Astrocyte (in vitro differentiated cells and primary cell): ENCODE measurements at regions not wholly inside any gene's neighbourhood (a gene's known extent, or its start where the extent isn't known, plus 50 kb on each side); places are given as distances from the start of the nearest gene placed in this dataset.

Source experiments
- DNase-seq: peaks from one replicate; pipeline ENCODE4 v3.0.0-alpha.2; 2010; ENCODE audit warnings: low read depth
- FAIRE-seq: peaks from 2 replicates; lab custom pipeline; 2011; peaks lifted over from hg19 to GRCh38; lab: Jason Lieb, UNC
- H2AFZ ChIP-seq: 2 replicates; pipeline ENCODE4 v1.6.0; 2012; ENCODE audit warnings: low read depth, low read length, inconsistent platforms
- H3K27ac ChIP-seq: 2 replicates; pipeline ENCODE4 v1.5.1; 2011; ENCODE audit warnings: low read depth, low read length, inconsistent platforms
- H3K27me3 ChIP-seq: 2 replicates; pipeline ENCODE4 v1.6.0; 2011; ENCODE audit warnings: low read length, inconsistent platforms; ENCODE audit not compliant: insufficient read depth
- H3K36me3 ChIP-seq: 2 replicates; pipeline ENCODE4 v1.5.1; 2011; ENCODE audit warnings: low read length, inconsistent platforms; ENCODE audit not compliant: insufficient read depth
- H3K4me1 ChIP-seq: 2 replicates; pipeline ENCODE4 v1.5.1; 2011; ENCODE audit warnings: low read length, inconsistent platforms; ENCODE audit not compliant: insufficient read depth
- H3K4me2 ChIP-seq: 2 replicates; pipeline ENCODE4 v1.6.0; 2012; ENCODE audit warnings: low read length, inconsistent platforms
- H3K4me3 ChIP-seq: 2 replicates; pipeline ENCODE4 v1.5.1; 2011; ENCODE audit warnings: low read depth, mild to moderate bottlenecking, low read length, inconsistent platforms; ENCODE audit not compliant: insufficient read depth
- H3K79me2 ChIP-seq: 2 replicates; pipeline ENCODE4 v1.6.0; 2012; ENCODE audit warnings: mild to moderate bottlenecking, low read length, inconsistent platforms; ENCODE audit not compliant: insufficient read depth
- H3K9ac ChIP-seq: 2 replicates; pipeline ENCODE4 v1.6.0; 2012; ENCODE audit warnings: mild to moderate bottlenecking, low read length, inconsistent platforms
- H3K9me3 ChIP-seq: 2 replicates; pipeline ENCODE4 v1.5.1; 2012; ENCODE audit warnings: low read depth, mild to moderate bottlenecking, low read length, inconsistent platforms; ENCODE audit not compliant: insufficient read depth
- H4K20me1 ChIP-seq: 2 replicates; pipeline ENCODE4 v1.6.0; 2012; ENCODE audit warnings: low read length, inconsistent platforms; ENCODE audit not compliant: insufficient read depth
- H3K27ac Mint-ChIP-seq: one replicate; pipeline ENCODE4 v1.8.0; 2021; ENCODE audit warnings: mild to moderate bottlenecking, mixed read lengths; ENCODE audit not compliant: unreplicated experiment
- H3K27me3 Mint-ChIP-seq: one replicate; pipeline ENCODE4 v1.8.0; 2021; ENCODE audit warnings: low read depth, mixed read lengths; ENCODE audit not compliant: unreplicated experiment
- H3K36me3 Mint-ChIP-seq: one replicate; pipeline ENCODE4 v1.8.0; 2021; ENCODE audit warnings: low read depth, mixed read lengths; ENCODE audit not compliant: unreplicated experiment
- H3K4me1 Mint-ChIP-seq: one replicate; pipeline ENCODE4 v1.8.0; 2021; ENCODE audit warnings: low read depth, mixed read lengths; ENCODE audit not compliant: unreplicated experiment
- H3K4me3 Mint-ChIP-seq: one replicate; pipeline ENCODE4 v1.8.0; 2021; ENCODE audit warnings: mild to moderate bottlenecking, moderate library complexity, mixed read lengths; ENCODE audit not compliant: unreplicated experiment
- H3K9me3 Mint-ChIP-seq: one replicate; pipeline ENCODE4 v1.8.0; 2021; ENCODE audit warnings: mild to moderate bottlenecking, mixed read lengths; ENCODE audit not compliant: unreplicated experiment
- CTCF ChIP-seq: IDR thresholded peaks from 2 replicates; pipeline ENCODE4 v1.5.1; 2011; ENCODE audit warnings: low read depth, mild to moderate bottlenecking, inconsistent platforms, low read length, moderate library complexity; ENCODE audit not compliant: insufficient read depth
- EZH2 ChIP-seq: IDR thresholded peaks from 2 replicates; pipeline ENCODE4 v1.6.1; 2012; ENCODE audit warnings: mild to moderate bottlenecking, low read length, inconsistent platforms; ENCODE audit not compliant: insufficient read depth

DNA sequence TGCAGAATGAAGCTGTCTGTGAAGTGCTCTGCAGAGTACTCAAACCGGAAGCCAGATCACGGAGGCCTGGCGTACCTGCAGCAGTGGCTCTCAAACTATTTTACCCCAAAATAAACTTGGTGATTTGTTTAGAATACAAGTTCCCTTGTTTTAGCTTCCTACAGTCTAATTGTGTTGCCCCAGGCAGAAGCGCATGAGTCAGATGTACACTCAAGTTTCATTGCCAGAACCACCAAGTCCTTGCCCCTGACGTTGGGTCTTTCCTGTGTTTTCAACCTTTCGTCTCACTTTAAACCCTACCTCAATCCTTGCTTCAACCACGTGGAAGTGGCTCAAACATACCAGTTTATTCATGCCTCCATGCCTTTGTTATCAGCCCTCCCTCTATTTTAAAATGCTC lies 66.2 kb upstream of the SLC7A11 start:
- Histone ChIP-seq H3K4me1 (peaks cover 12% of the 10 kb centered on the region), H2AFZ (peak overlapping the region; percentile 62), H3K36me3 (no peaks in the 10 kb centered on the region), H4K20me1 (no peaks in the 10 kb centered on the region), H3K79me2 (no peaks in the 10 kb centered on the region), H3K4me2 (peak overlapping the region; percentile 39), H3K27ac (no peak overlapping the region), H3K27me3 (no peaks in the 10 kb centered on the region), H3K9ac (no peak overlapping the region), H3K4me3 (no peak overlapping the region), H3K9me3 (no peaks in the 10 kb centered on the region)
- no peaks in the 10 kb centered on the region for H3K36me3 Mint-ChIP-seq
- DNase-seq (peak; percentile 88), FAIRE-seq (no peak)
- peak overlapping the region; percentile 64 for H3K27ac Mint-ChIP-seq
- no peaks in the 10 kb centered on the region for H3K27me3 Mint-ChIP-seq
- no peak for TF ChIP-seq CTCF
- no peak for TF ChIP-seq EZH2
- no peak overlapping the region for H3K4me3 Mint-ChIP-seq
- H3K4me1 Mint-ChIP-seq = peaks cover 33% of the 10 kb centered on the region
- no peaks in the 10 kb centered on the region for H3K9me3 Mint-ChIP-seq

DNA sequence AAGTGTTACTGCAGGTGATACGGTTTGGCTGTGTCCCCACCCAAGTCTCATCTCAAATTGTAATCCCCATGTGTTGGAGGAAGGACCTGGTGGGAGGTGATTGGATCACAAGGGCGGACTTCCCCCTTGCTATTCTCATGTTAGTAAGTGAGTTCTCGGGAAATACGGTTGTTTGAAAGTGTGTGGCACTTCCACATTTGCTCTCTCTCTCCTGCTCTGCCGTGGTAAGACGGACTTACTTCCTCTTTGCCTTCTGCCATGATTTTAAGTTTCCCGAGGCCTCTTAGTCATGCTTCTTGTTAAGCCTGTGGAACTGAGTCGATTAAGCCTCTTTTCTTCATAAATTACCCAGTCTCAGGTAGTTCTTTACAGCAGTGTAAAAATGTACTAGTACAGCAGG lies 65.2 kb upstream of the SLC7A11 start:
- DNase-seq (no peak), FAIRE-seq (no peak)
- Histone ChIP-seq H3K4me2 (no peak overlapping the region), H3K9me3 (no peaks in the 10 kb centered on the region), H3K4me1 (peaks cover 12% of the 10 kb centered on the region), H3K79me2 (no peaks in the 10 kb centered on the region), H3K9ac (no peak overlapping the region), H2AFZ (no peak overlapping the region), H3K36me3 (no peaks in the 10 kb centered on the region), H3K27me3 (no peaks in the 10 kb centered on the region), H3K27ac (no peak overlapping the region), H4K20me1 (no peaks in the 10 kb centered on the region), H3K4me3 (no peak overlapping the region)
- Mint-ChIP-seq H3K4me3 (no peak overlapping the region), H3K36me3 (no peaks in the 10 kb centered on the region), H3K9me3 (no peaks in the 10 kb centered on the region), H3K4me1 (peaks cover 30% of the 10 kb centered on the region), H3K27ac (no peak overlapping the region), H3K27me3 (no peaks in the 10 kb centered on the region)
- TF ChIP-seq CTCF (no peak), EZH2 (no peak)

- Mint-ChIP-seq H3K4me1 (peaks cover 19% of the 10 kb centered on the region), H3K4me3 (no peak overlapping the region), H3K36me3 (no peaks in the 10 kb centered on the region), H3K27me3 (peaks cover 2% of the 10 kb centered on the region), H3K27ac (no peak overlapping the region), H3K9me3 (no peaks in the 10 kb centered on the region)
- no peaks in the 10 kb centered on the region for H4K20me1 ChIP-seq
- H3K4me3 ChIP-seq = no peak overlapping the region
- no peaks in the 10 kb centered on the region for H3K36me3 ChIP-seq
- H3K9ac ChIP-seq = no peak overlapping the region
- TF ChIP-seq EZH2 (no peak), CTCF (no peak)
- H3K9me3 ChIP-seq = no peaks in the 10 kb centered on the region
- FAIRE-seq (no peak), DNase-seq (no peak)
- no peaks in the 10 kb centered on the region for H3K27me3 ChIP-seq
- no peak overlapping the region for H3K27ac ChIP-seq
- H3K4me1 ChIP-seq = peaks cover 5% of the 10 kb centered on the region
- no peaks in the 10 kb centered on the region for H3K79me2 ChIP-seq
- H2AFZ ChIP-seq = no peak overlapping the region
- H3K4me2 ChIP-seq = no peak overlapping the region
Observed at GRCh38 chr4:138305050-138305449, 62.9 kb upstream of the SLC7A11 start.
